BJ (cell line): ENCODE measurements at regions not wholly inside any gene's neighbourhood (a gene's known extent, or its start where the extent isn't known, plus 50 kb on each side); places are given as distances from the start of the nearest gene placed in this dataset.

Experiments used
- CTCF ChIA-PET: fragments of 350-600 bp; formaldehyde crosslinking; extraction: SDS; loops from one replicate; lab custom pipeline; 2021; ENCODE audit warnings: antibody characterized with exemption, inconsistent platforms; lab: Yijun Ruan, JAX
- POLR2A ChIA-PET: fragments of 300-600 bp; sonication (Branson Sonifier 250); formaldehyde crosslinking; extraction: SDS; loops from one replicate; lab custom pipeline; 2021; ENCODE audit warnings: antibody characterized with exemption; lab: Charles Lee
- DNase-seq: peaks from one replicate; pipeline ENCODE4 v3.0.0-alpha.2; 2011; ENCODE audit warnings: low read depth
- H3K27me3 ChIP-seq: 2 replicates; pipeline ENCODE4 v1.6.0; 2011; ENCODE audit warnings: low read length; ENCODE audit not compliant: control insufficient read depth, insufficient read depth
- H3K36me3 ChIP-seq: 2 replicates; pipeline ENCODE4 v1.5.1; 2011; ENCODE audit warnings: low read length; ENCODE audit not compliant: control insufficient read depth, insufficient read depth
- H3K4me3 ChIP-seq: 2 replicates; pipeline ENCODE4 v1.5.1; 2011; ENCODE audit warnings: low read depth, mild to moderate bottlenecking, control low read depth, low read length
- CTCF ChIP-seq: IDR thresholded peaks from 2 replicates; pipeline ENCODE4 v1.5.1; 2011; ENCODE audit warnings: low read depth, mild to moderate bottlenecking, control low read depth, inconsistent platforms, low read length, moderate library complexity; ENCODE audit not compliant: insufficient read depth

- H3K4me3 ChIP-seq, result no peak overlapping the region
- DNase-seq, result no peak
- TF ChIP-seq CTCF, result no peak
- CTCF ChIA-PET, result interaction anchor here (1.3 kb wide), 1 partner anchor 272 kb away, joined by 3 read pairs; no protein-coding TSS in a partner anchor
- H3K27me3 ChIP-seq, result no peaks in the 10 kb centered on the region
- no peaks in the 10 kb centered on the region for H3K36me3 ChIP-seq
- POLR2A ChIA-PET, result no interaction called here
Observed at GRCh38 chr2:134139611-134140010, 114.3 kb upstream of the MGAT5 start.

- ChIA-PET POLR2A (no interaction called here), CTCF (interaction anchor here (1.3 kb wide), 1 partner anchor 271 kb away, joined by 3 read pairs; no protein-coding TSS in a partner anchor)
- TF ChIP-seq CTCF, result no peak
- Histone ChIP-seq H3K27me3 (no peaks in the 10 kb centered on the region), H3K36me3 (no peaks in the 10 kb centered on the region), H3K4me3 (no peak overlapping the region)
- DNase-seq, result no peak
Observed at GRCh38 chr2:134140251-134140661, 113.6 kb upstream of the MGAT5 start.

GRCh38 chr2:134141598-134142340, 112.1 kb upstream of the MGAT5 start:
- ChIA-PET CTCF (no interaction called here), POLR2A (no interaction called here)
- Histone ChIP-seq H3K27me3 (no peaks in the 10 kb centered on the region), H3K36me3 (no peaks in the 10 kb centered on the region), H3K4me3 (no peak overlapping the region)
- no peak for DNase-seq
- TF ChIP-seq CTCF, result no peak

- TF ChIP-seq CTCF, result no peak
- Histone ChIP-seq H3K36me3 (no peaks in the 10 kb centered on the region), H3K27me3 (no peaks in the 10 kb centered on the region), H3K4me3 (no peak overlapping the region)
- DNase-seq, result no peak
- CTCF ChIA-PET, result no interaction called here
- POLR2A ChIA-PET, result no interaction called here
Observed at GRCh38 chr2:134142341-134142738, 111.5 kb upstream of the MGAT5 start.

- CTCF ChIA-PET, result no interaction called here
- DNase-seq, result no peak
- TF ChIP-seq CTCF, result no peak
- no peak overlapping the region for H3K4me3 ChIP-seq
- H3K27me3 ChIP-seq, result no peaks in the 10 kb centered on the region
- POLR2A ChIA-PET, result no interaction called here
- no peaks in the 10 kb centered on the region for H3K36me3 ChIP-seq
Observed at GRCh38 chr2:134142903-134143302, 111.0 kb upstream of the MGAT5 start.
